Caco-2 (cell line): ENCODE measurements at regions not wholly inside any gene's neighbourhood (a gene's known extent, or its start where the extent isn't known, plus 50 kb on each side); places are given as distances from the start of the nearest gene placed in this dataset.

ENCODE experiments used
- BruUV-seq: library from RNA; stranded (reverse); fragments of 400-500 nt; replicated peaks from 2 replicates; lab custom pipeline; 2021; lab: Mats Ljungman, UMichigan
- CTCF ChIA-PET: fragments of 300-600 bp; sonication (Branson Sonifier 250); formaldehyde crosslinking; loops from one replicate; lab custom pipeline; 2022; ENCODE audit warnings: antibody characterized with exemption; lab: Charles Lee
- POLR2A ChIA-PET: fragments of 300-600 bp; sonication (Branson Sonifier 250); formaldehyde crosslinking; loops from one replicate; lab custom pipeline; 2022; ENCODE audit warnings: antibody characterized with exemption; lab: Charles Lee
- DNase-seq, 2 experiments: peaks; one replicate each; pipeline versions ENCODE4 v3.0.0 to v3.0.0-alpha.2; 2020 to 2022
- H3K27me3 ChIP-seq: replicated peaks from 2 replicates; pipeline ENCODE4 v1.6.0; 2011; ENCODE audit warnings: low read length; ENCODE audit not compliant: control insufficient read depth, insufficient read depth
- H3K36me3 ChIP-seq: 2 replicates; pipeline ENCODE4 v1.5.1; 2011; ENCODE audit warnings: low read length; ENCODE audit not compliant: control insufficient read depth, insufficient read depth
- H3K4me1 ChIP-seq: fragments of 250-450 bp; sonication (Bioruptor Pico); 2 replicates; pipeline ENCODE4 v1.5.1; 2020; ENCODE audit warnings: mild to moderate bottlenecking
- H3K4me3 ChIP-seq: 2 replicates; pipeline ENCODE4 v1.5.1; 2011; ENCODE audit warnings: low read depth, mild to moderate bottlenecking, control low read depth, low read length
- H3K9me3 ChIP-seq: fragments of 250-450 bp; sonication (Bioruptor Pico); 2 replicates; pipeline ENCODE4 v1.5.1; 2020; ENCODE audit warnings: mild to moderate bottlenecking, moderate library complexity
- H3K27ac Mint-ChIP-seq: one replicate; pipeline ENCODE4 v1.8.0; 2022; ENCODE audit warnings: mixed read lengths; ENCODE audit not compliant: unreplicated experiment
- H3K27me3 Mint-ChIP-seq: one replicate; pipeline ENCODE4 v1.8.0; 2022; ENCODE audit warnings: mixed read lengths; ENCODE audit not compliant: insufficient read depth, unreplicated experiment
- H3K36me3 Mint-ChIP-seq: one replicate; pipeline ENCODE4 v1.8.0; 2022; ENCODE audit warnings: mild to moderate bottlenecking, mixed read lengths; ENCODE audit not compliant: insufficient read depth, unreplicated experiment
- H3K4me1 Mint-ChIP-seq: one replicate; pipeline ENCODE4 v1.8.0; 2022; ENCODE audit warnings: low read depth, mixed read lengths; ENCODE audit not compliant: unreplicated experiment
- H3K4me3 Mint-ChIP-seq: one replicate; pipeline ENCODE4 v1.8.0; 2022; ENCODE audit warnings: mild to moderate bottlenecking, moderate library complexity, mixed read lengths; ENCODE audit not compliant: unreplicated experiment
- H3K9me3 Mint-ChIP-seq: one replicate; pipeline ENCODE4 v1.8.0; 2022; ENCODE audit warnings: mixed read lengths; ENCODE audit not compliant: unreplicated experiment
- intact Hi-C: fragments of 100-400 bp; cut with micrococcal nuclease; formaldehyde crosslinking; loops from one replicate; pipeline ENCODE4 v1.10.0; 2022; ENCODE audit not compliant: unreplicated experiment
- TF ChIP-seq, protein P1 (sequence below), 2 experiments: fragments of 200-600 bp in 1 of 2; IDR thresholded peaks; 1 replicate in 1 of 2; 2 replicates in 1 of 2; pipeline versions ENCODE4 v1.5.1 to v1.8.0; 2011 to 2022; ENCODE audit warnings: antibody characterized with exemption in 1 of 2, control low read depth in 1 of 2, inconsistent platforms in 1 of 2, low read depth in 1 of 2, low read length in 1 of 2, mild to moderate bottlenecking in 1 of 2, moderate library complexity in 1 of 2; ENCODE audit not compliant: insufficient read depth in 1 of 2, severe bottlenecking in 1 of 2, unreplicated experiment in 1 of 2

- POLR2A ChIA-PET = no interaction called here
Observed at GRCh38 chrX:95893636-95894035, 791.0 kb upstream of the DIAPH2 start.

GRCh38 chrX:95903490-95903889, 781.2 kb upstream of the DIAPH2 start:
- POLR2A ChIA-PET = no interaction called here
- CTCF ChIA-PET = no interaction called here

More at GRCh38 chrX:95893636-95894035, 791.0 kb upstream of the DIAPH2 start:
- Mint-ChIP-seq H3K36me3 (no peaks in the 10 kb centered on the region), H3K4me3 (no peak overlapping the region), H3K27me3 (no peaks in the 10 kb centered on the region), H3K9me3 (no peaks in the 10 kb centered on the region), H3K4me1 (no peaks in the 10 kb centered on the region), H3K27ac (no peak overlapping the region)
- Histone ChIP-seq H3K9me3 (no peaks in the 10 kb centered on the region), H3K27me3 (no peaks in the 10 kb centered on the region), H3K4me1 (no peaks in the 10 kb centered on the region), H3K36me3 (no peaks in the 10 kb centered on the region), H3K4me3 (no peak overlapping the region)
- BruUV-seq = no TSS peak
- CTCF ChIA-PET = no interaction called here
- no peak for DNase-seq
- TF ChIP-seq, protein P1, sequence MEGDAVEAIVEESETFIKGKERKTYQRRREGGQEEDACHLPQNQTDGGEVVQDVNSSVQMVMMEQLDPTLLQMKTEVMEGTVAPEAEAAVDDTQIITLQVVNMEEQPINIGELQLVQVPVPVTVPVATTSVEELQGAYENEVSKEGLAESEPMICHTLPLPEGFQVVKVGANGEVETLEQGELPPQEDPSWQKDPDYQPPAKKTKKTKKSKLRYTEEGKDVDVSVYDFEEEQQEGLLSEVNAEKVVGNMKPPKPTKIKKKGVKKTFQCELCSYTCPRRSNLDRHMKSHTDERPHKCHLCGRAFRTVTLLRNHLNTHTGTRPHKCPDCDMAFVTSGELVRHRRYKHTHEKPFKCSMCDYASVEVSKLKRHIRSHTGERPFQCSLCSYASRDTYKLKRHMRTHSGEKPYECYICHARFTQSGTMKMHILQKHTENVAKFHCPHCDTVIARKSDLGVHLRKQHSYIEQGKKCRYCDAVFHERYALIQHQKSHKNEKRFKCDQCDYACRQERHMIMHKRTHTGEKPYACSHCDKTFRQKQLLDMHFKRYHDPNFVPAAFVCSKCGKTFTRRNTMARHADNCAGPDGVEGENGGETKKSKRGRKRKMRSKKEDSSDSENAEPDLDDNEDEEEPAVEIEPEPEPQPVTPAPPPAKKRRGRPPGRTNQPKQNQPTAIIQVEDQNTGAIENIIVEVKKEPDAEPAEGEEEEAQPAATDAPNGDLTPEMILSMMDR (IDR thresholded peaks at IDR 0.05; ENCODE audit: insufficient read depth in 1 of 2, low read depth in 1 of 2, low read length in 1 of 2, severe bottlenecking in 1 of 2, unreplicated experiment in 1 of 2) = no peak
- intact Hi-C loops = no loop called here

GRCh38 chrX:95903975-95904374, 780.7 kb upstream of the DIAPH2 start:
- no peak for DNase-seq
- CTCF ChIA-PET = no interaction called here
- Mint-ChIP-seq H3K4me1 (no peaks in the 10 kb centered on the region), H3K4me3 (no peak overlapping the region), H3K27me3 (peaks cover 3% of the 10 kb centered on the region), H3K27ac (no peak overlapping the region), H3K36me3 (no peaks in the 10 kb centered on the region), H3K9me3 (no peaks in the 10 kb centered on the region)
- BruUV-seq = no TSS peak
- intact Hi-C loops = no loop called here
- Histone ChIP-seq H3K4me1 (no peaks in the 10 kb centered on the region), H3K36me3 (no peaks in the 10 kb centered on the region), H3K27me3 (no peaks in the 10 kb centered on the region), H3K9me3 (no peaks in the 10 kb centered on the region), H3K4me3 (no peak overlapping the region)
- POLR2A ChIA-PET = no interaction called here
- TF ChIP-seq, protein P1 (IDR thresholded peaks at IDR 0.05; ENCODE audit: insufficient read depth in 1 of 2, low read depth in 1 of 2, low read length in 1 of 2, severe bottlenecking in 1 of 2, unreplicated experiment in 1 of 2) = no peak

More at GRCh38 chrX:95903490-95903889, 781.2 kb upstream of the DIAPH2 start:
- Histone ChIP-seq H3K36me3 (no peaks in the 10 kb centered on the region), H3K4me1 (no peaks in the 10 kb centered on the region), H3K9me3 (no peaks in the 10 kb centered on the region), H3K27me3 (no peaks in the 10 kb centered on the region), H3K4me3 (no peak overlapping the region)
- no TSS peak for BruUV-seq
- H3K36me3 Mint-ChIP-seq = no peaks in the 10 kb centered on the region
- peaks cover 3% of the 10 kb centered on the region for H3K27me3 Mint-ChIP-seq
- H3K27ac Mint-ChIP-seq = no peak overlapping the region
- TF ChIP-seq, protein P1 (IDR thresholded peaks at IDR 0.05; ENCODE audit: insufficient read depth in 1 of 2, low read depth in 1 of 2, low read length in 1 of 2, severe bottlenecking in 1 of 2, unreplicated experiment in 1 of 2) = no peak
- no peak for DNase-seq
- no peaks in the 10 kb centered on the region for H3K4me1 Mint-ChIP-seq
- no peak overlapping the region for H3K4me3 Mint-ChIP-seq
- intact Hi-C loops = no loop called here
- H3K9me3 Mint-ChIP-seq = no peaks in the 10 kb centered on the region
